ENCODE measurements at regions not wholly inside any gene's neighbourhood (a gene's known extent, or its start where the extent isn't known, plus 50 kb on each side); places are given as distances from the start of the nearest gene placed in this dataset.

DNA sequence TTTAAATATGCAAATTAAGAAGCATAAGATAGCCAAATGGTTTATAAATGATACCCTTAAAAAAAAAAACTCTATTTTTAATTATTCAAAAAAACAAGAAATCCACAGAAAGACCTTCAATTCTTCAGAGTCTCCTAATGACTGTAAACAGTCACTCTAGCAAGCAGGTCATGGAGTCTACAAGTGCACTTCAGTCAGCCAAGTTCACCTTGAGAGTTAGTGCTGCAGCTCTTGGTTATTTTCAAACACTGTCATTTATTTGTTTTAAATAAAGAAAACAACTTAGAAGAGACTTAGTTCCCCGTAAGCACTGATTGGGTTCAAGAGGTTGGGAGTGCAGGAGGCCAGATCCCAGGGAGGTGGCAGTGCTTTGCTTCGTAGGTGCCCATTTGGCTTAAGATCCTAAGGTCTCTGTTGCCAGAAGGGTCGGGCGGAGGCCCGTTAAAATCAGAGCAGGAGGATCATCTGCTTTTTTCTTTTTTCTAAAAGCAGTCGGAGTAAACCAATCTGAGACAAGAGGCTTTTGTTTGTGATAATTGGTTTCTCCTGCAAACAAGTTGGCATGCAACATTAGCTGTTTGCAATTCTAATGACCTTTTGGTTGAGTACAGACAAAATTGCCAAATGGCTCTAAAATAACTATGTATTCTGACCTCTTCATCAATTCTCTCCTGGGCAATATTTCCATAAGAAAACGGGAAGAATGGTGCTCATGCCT is 86.4 kb upstream of the ELMO1 start:
- H3K27ac Mint-ChIP-seq = no peak overlapping the region
- no peak overlapping the region for H3K4me3 ChIP-seq (replicated peaks in 1 of 3; ENCODE audit: low read depth in 2 of 3, low read length in 3 of 3)
- WGBS (ENCODE audit: insufficient coverage) = 99% methylated on average over 6 of the region's 7 CpGs
- no peaks in the 10 kb centered on the region for H3K36me3 ChIP-seq (replicated peaks in 1 of 2; ENCODE audit: control insufficient read depth in 1 of 2, insufficient read depth in 2 of 2, low read length in 2 of 2)
- H3K79me2 ChIP-seq (ENCODE audit: insufficient read depth, low read length) = no peaks in the 10 kb centered on the region
- H4K20me1 ChIP-seq (ENCODE audit: insufficient read depth, low read length) = no peaks in the 10 kb centered on the region
- no peak for DNase-seq
- no peak overlapping the region for H2AFZ ChIP-seq (ENCODE audit: insufficient read depth, low read depth, low read length, poor library complexity, severe bottlenecking)
- no peak overlapping the region for H3K4me2 ChIP-seq (replicated peaks; ENCODE audit: extremely low read depth, low read length, poor library complexity, severe bottlenecking)
- H3K36me3 Mint-ChIP-seq = no peaks in the 10 kb centered on the region
- H3K4me1 Mint-ChIP-seq = peaks cover 4% of the 10 kb centered on the region
- no peaks in the 10 kb centered on the region for H3K4me1 ChIP-seq (ENCODE audit: control insufficient read depth in 1 of 2, insufficient read depth in 2 of 2, low read length in 2 of 2)
- peaks cover 0 to 6% (median 0%) of the 10 kb centered on the region in 7 donors for H3K9me3 Mint-ChIP-seq
- no peaks in the 10 kb centered on the region for H3K27me3 ChIP-seq (ENCODE audit: control insufficient read depth in 2 of 2, insufficient read depth in 2 of 2, low read length in 2 of 2)
- H3K27ac ChIP-seq (ENCODE audit: low read depth in 1 of 2, low read length in 2 of 2) = no peak overlapping the region
- intact Hi-C loops (cut with micrococcal nuclease) = no loop called here
- TF ChIP-seq, protein P1, sequence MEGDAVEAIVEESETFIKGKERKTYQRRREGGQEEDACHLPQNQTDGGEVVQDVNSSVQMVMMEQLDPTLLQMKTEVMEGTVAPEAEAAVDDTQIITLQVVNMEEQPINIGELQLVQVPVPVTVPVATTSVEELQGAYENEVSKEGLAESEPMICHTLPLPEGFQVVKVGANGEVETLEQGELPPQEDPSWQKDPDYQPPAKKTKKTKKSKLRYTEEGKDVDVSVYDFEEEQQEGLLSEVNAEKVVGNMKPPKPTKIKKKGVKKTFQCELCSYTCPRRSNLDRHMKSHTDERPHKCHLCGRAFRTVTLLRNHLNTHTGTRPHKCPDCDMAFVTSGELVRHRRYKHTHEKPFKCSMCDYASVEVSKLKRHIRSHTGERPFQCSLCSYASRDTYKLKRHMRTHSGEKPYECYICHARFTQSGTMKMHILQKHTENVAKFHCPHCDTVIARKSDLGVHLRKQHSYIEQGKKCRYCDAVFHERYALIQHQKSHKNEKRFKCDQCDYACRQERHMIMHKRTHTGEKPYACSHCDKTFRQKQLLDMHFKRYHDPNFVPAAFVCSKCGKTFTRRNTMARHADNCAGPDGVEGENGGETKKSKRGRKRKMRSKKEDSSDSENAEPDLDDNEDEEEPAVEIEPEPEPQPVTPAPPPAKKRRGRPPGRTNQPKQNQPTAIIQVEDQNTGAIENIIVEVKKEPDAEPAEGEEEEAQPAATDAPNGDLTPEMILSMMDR (IDR thresholded peaks at IDR 0.05) = no peak
- peaks cover 2 to 3% (median 2%) of the 10 kb centered on the region in 3 donors for H3K27me3 Mint-ChIP-seq (ENCODE audit: low read depth in 3 of 3)
- H3K9ac ChIP-seq (ENCODE audit: insufficient read depth, low read length, poor library complexity, severe bottlenecking) = no peak overlapping the region
- no peak overlapping the region for H3K4me3 Mint-ChIP-seq
- H3K9me3 ChIP-seq (replicated peaks in 1 of 2; ENCODE audit: control insufficient read depth in 1 of 2, insufficient read depth in 1 of 2, low read length in 2 of 2) = no peaks in the 10 kb centered on the region

GRCh38 chr7:37535841-37536240 is 87.2 kb upstream of the ELMO1 start:
- H3K27me3 Mint-ChIP-seq (ENCODE audit: low read depth in 3 of 3) = peaks cover 2 to 3% (median 2%) of the 10 kb centered on the region in 3 donors

More at GRCh38 chr7:37535841-37536240, 87.2 kb upstream of the ELMO1 start:
- Histone ChIP-seq H2AFZ (ENCODE audit: insufficient read depth, low read depth, low read length, poor library complexity, severe bottlenecking) (no peak overlapping the region), H3K9me3 (replicated peaks in 1 of 2; ENCODE audit: control insufficient read depth in 1 of 2, insufficient read depth in 1 of 2, low read length in 2 of 2) (no peaks in the 10 kb centered on the region), H3K4me1 (ENCODE audit: control insufficient read depth in 1 of 2, insufficient read depth in 2 of 2, low read length in 2 of 2) (no peaks in the 10 kb centered on the region), H3K9ac (ENCODE audit: insufficient read depth, low read length, poor library complexity, severe bottlenecking) (no peak overlapping the region), H3K36me3 (replicated peaks in 1 of 2; ENCODE audit: control insufficient read depth in 1 of 2, insufficient read depth in 2 of 2, low read length in 2 of 2) (no peaks in the 10 kb centered on the region), H3K27me3 (ENCODE audit: control insufficient read depth in 2 of 2, insufficient read depth in 2 of 2, low read length in 2 of 2) (no peaks in the 10 kb centered on the region), H3K4me3 (replicated peaks in 1 of 3; ENCODE audit: low read depth in 2 of 3, low read length in 3 of 3) (no peak overlapping the region), H3K4me2 (replicated peaks; ENCODE audit: extremely low read depth, low read length, poor library complexity, severe bottlenecking) (no peak overlapping the region), H3K79me2 (ENCODE audit: insufficient read depth, low read length) (no peaks in the 10 kb centered on the region), H3K27ac (ENCODE audit: low read depth in 1 of 2, low read length in 2 of 2) (no peak overlapping the region), H4K20me1 (ENCODE audit: insufficient read depth, low read length) (no peaks in the 10 kb centered on the region)
- Mint-ChIP-seq H3K36me3 (no peaks in the 10 kb centered on the region), H3K4me3 (no peak overlapping the region), H3K27ac (no peak overlapping the region), H3K4me1 (peaks cover 4% of the 10 kb centered on the region), H3K9me3 (peaks cover 0 to 6% (median 0%) of the 10 kb centered on the region in 7 donors)
- TF ChIP-seq, protein P1 (IDR thresholded peaks at IDR 0.05) = no peak
- no peak for DNase-seq
- intact Hi-C loops (cut with micrococcal nuclease) = no loop called here
